IMR-90 (cell line): ENCODE measurements at regions not wholly inside any gene's neighbourhood (a gene's known extent, or its start where the extent isn't known, plus 50 kb on each side); places are given as distances from the start of the nearest gene placed in this dataset.

Experiments used
- RFX5 ChIP-seq: IDR thresholded peaks from 2 replicates; pipeline ENCODE4 v1.8.0; 2012; ENCODE audit warnings: low read depth, mild to moderate bottlenecking, low read length, moderate library complexity
- TF ChIP-seq, protein P1 (sequence below): conservative IDR thresholded peaks from 2 replicates; pipeline ENCODE4 v1.5.1; 2012; ENCODE audit warnings: mild to moderate bottlenecking, low read depth, low read length, improper control_type of control experiment
- TF ChIP-seq, protein P2 (sequence below): fragments of 150-350 bp; IDR thresholded peaks from 2 replicates; pipeline ENCODE4 v1.6.1; 2017; ENCODE audit warnings: mild to moderate bottlenecking, antibody characterized with exemption, low read length, low read depth

DNA sequence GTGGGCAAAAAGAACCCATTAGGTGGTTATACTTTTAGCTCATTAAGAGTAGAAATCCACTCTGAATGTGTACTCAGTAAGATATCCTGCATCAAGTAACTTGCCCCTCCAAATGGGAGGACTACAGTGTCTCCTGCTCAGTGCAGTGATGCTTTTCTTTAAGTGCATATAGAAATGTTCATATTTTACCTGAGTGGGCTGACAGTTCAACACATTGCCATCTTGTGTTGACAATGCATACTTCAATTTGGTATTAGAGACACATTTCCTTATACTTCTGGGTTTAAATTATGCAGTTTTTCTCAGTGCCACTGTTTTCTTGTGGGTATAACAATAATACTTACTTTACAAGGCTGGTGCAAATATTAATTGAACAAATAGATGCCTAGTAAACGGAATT, 318.6 kb upstream of the TMPRSS15 start:
- TF ChIP-seq, protein P1, sequence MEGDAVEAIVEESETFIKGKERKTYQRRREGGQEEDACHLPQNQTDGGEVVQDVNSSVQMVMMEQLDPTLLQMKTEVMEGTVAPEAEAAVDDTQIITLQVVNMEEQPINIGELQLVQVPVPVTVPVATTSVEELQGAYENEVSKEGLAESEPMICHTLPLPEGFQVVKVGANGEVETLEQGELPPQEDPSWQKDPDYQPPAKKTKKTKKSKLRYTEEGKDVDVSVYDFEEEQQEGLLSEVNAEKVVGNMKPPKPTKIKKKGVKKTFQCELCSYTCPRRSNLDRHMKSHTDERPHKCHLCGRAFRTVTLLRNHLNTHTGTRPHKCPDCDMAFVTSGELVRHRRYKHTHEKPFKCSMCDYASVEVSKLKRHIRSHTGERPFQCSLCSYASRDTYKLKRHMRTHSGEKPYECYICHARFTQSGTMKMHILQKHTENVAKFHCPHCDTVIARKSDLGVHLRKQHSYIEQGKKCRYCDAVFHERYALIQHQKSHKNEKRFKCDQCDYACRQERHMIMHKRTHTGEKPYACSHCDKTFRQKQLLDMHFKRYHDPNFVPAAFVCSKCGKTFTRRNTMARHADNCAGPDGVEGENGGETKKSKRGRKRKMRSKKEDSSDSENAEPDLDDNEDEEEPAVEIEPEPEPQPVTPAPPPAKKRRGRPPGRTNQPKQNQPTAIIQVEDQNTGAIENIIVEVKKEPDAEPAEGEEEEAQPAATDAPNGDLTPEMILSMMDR: no peak
- TF ChIP-seq, protein P2, sequence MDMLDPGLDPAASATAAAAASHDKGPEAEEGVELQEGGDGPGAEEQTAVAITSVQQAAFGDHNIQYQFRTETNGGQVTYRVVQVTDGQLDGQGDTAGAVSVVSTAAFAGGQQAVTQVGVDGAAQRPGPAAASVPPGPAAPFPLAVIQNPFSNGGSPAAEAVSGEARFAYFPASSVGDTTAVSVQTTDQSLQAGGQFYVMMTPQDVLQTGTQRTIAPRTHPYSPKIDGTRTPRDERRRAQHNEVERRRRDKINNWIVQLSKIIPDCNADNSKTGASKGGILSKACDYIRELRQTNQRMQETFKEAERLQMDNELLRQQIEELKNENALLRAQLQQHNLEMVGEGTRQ: no peak
- TF ChIP-seq RFX5: no peak
